Kasumi-1 (cell line): ENCODE measurements at regions not wholly inside any gene's neighbourhood (a gene's known extent, or its start where the extent isn't known, plus 50 kb on each side); places are given as distances from the start of the nearest gene placed in this dataset.
A peak's percentile ranks its signal among the peaks of the same experiment; 100 is the strongest.

Source experiments
- DNase-seq, 2 experiments: peaks; one replicate each; lab custom pipeline; 2025; lab: John Stamatoyannopoulos, UW

GRCh38 chr4:100970414-100970813 is 376.9 kb downstream of the PPP3CA start:
- DNase-seq, result no peak

- DNase-seq, result no peak
Measured at GRCh38 chr4:100969925-100970324, 377.4 kb downstream of the PPP3CA start.

GRCh38 chr4:100968046-100968445 is 379.3 kb downstream of the PPP3CA start:
- DNase-seq, result no peak

GRCh38 chr4:100963627-100964026 is 383.7 kb downstream of the PPP3CA start:
- no peak for DNase-seq

- no peak for DNase-seq
Measured at GRCh38 chr4:100962698-100963097, 384.6 kb downstream of the PPP3CA start.

- no peak for DNase-seq
Measured at GRCh38 chr4:100960232-100960631, 387.1 kb downstream of the PPP3CA start.

- no peak for DNase-seq
Measured at GRCh38 chr4:100954046-100954445, 393.3 kb downstream of the PPP3CA start.

GRCh38 chr4:100953616-100954015 is 393.7 kb downstream of the PPP3CA start:
- DNase-seq, result no peak

- DNase-seq, result no peak
Measured at GRCh38 chr4:100952590-100952989, 394.7 kb downstream of the PPP3CA start.

GRCh38 chr4:100949350-100949935 is 397.9 kb downstream of the PPP3CA start:
- no peak for DNase-seq

GRCh38 chr4:100948911-100949310 is 398.4 kb downstream of the PPP3CA start:
- DNase-seq, result no peak

GRCh38 chr4:100945789-100946188 is 401.5 kb downstream of the PPP3CA start:
- no peak for DNase-seq

GRCh38 chr4:100938698-100939097 is 408.6 kb downstream of the PPP3CA start:
- no peak for DNase-seq

GRCh38 chr4:100936661-100937375 is 410.5 kb downstream of the PPP3CA start:
- no peak for DNase-seq

- peak; percentile 53 to 58 for DNase-seq
Measured at GRCh38 chr4:100935090-100935489, 412.2 kb downstream of the PPP3CA start.

- no peak for DNase-seq
Measured at GRCh38 chr4:100933628-100934027, 413.7 kb downstream of the PPP3CA start.

- no peak for DNase-seq
Measured at GRCh38 chr4:100929758-100930157, 411.9 kb upstream of the EMCN start.

GRCh38 chr4:100929135-100929534 is 411.3 kb upstream of the EMCN start:
- no peak for DNase-seq

- DNase-seq, result no peak
Measured at GRCh38 chr4:100926039-100926717, 408.4 kb upstream of the EMCN start.

- DNase-seq, result peak in 1 of 2 experiments; percentile 0
Measured at GRCh38 chr4:100913685-100914084, 395.9 kb upstream of the EMCN start.

GRCh38 chr4:100908540-100908939 is 390.7 kb upstream of the EMCN start:
- no peak for DNase-seq

GRCh38 chr4:100907465-100908454 is 389.9 kb upstream of the EMCN start:
- peak; percentile 4 to 33 for DNase-seq
